HEK293 (cell line): ENCODE measurements at regions not wholly inside any gene's neighbourhood (a gene's known extent, or its start where the extent isn't known, plus 50 kb on each side); places are given as distances from the start of the nearest gene placed in this dataset.
A peak's percentile ranks its signal among the peaks of the same experiment; 100 is the strongest.

Experiments used
- CTCF ChIA-PET: fragments of 350-600 bp; formaldehyde crosslinking; extraction: SDS; loops from one replicate; lab custom pipeline; 2021; ENCODE audit warnings: antibody characterized with exemption; lab: Yijun Ruan, JAX
- POLR2A ChIA-PET: fragments of 300-600 bp; formaldehyde crosslinking; extraction: SDS; loops from one replicate; lab custom pipeline; 2020; ENCODE audit warnings: antibody characterized with exemption, inconsistent platforms; lab: Yijun Ruan, JAX
- H3K27ac ChIP-seq: fragments of 200-500 bp; sonication (Bioruptor generic); 2 replicates; pipeline ENCODE4 v1.5.1; 2014; ENCODE audit warnings: low read depth, low read length, control low read depth, inconsistent platforms; ENCODE audit errors: extremely low read depth
- H3K36me3 ChIP-seq, 2 experiments: fragments of 200-500 bp in 1 of 2; sonication (Bioruptor generic) in 1 of 2; 1 replicate in 1 of 2; 2 replicates in 1 of 2; pipeline ENCODE4 v1.5.1; 2014 to 2017; ENCODE audit warnings: inconsistent platforms in 2 of 2, low read length in 2 of 2; ENCODE audit not compliant: control insufficient read depth in 2 of 2, insufficient read depth in 1 of 2
- H3K4me1 ChIP-seq: fragments of 200-500 bp; sonication (Bioruptor generic); 2 replicates; pipeline ENCODE4 v1.5.1; 2014; ENCODE audit warnings: mild to moderate bottlenecking, low read length, inconsistent platforms; ENCODE audit not compliant: control insufficient read depth, insufficient read depth
- H3K4me3 ChIP-seq: 2 replicates; pipeline ENCODE4 v1.5.1; 2011; ENCODE audit warnings: low read depth, mild to moderate bottlenecking, control low read depth, low read length, moderate library complexity
- H3K9me3 ChIP-seq: fragments of 200-500 bp; sonication (Bioruptor generic); 2 replicates; pipeline ENCODE4 v1.5.1; 2014; ENCODE audit warnings: low read depth, low read length, inconsistent platforms; ENCODE audit not compliant: control insufficient read depth, insufficient read depth
- BCL6B ChIP-seq: fragments of 450-650 bp; formaldehyde crosslinking; IDR thresholded peaks from 2 replicates; pipeline ENCODE4 v1.5.1; 2017; ENCODE audit warnings: missing biosample characterization, missing genetic modification characterization
- EGR2 ChIP-seq: fragments of 450-650 bp; formaldehyde crosslinking; IDR thresholded peaks from 2 replicates; pipeline ENCODE4 v1.5.1; 2016; ENCODE audit warnings: low read depth, missing biosample characterization, missing genetic modification characterization
- ELK4 ChIP-seq: IDR thresholded peaks from 2 replicates; pipeline ENCODE4 v1.6.1; 2011; ENCODE audit warnings: mild to moderate bottlenecking, low read depth, low read length, borderline replicate concordance
- KLF17 ChIP-seq: fragments of 450-650 bp; formaldehyde crosslinking; IDR thresholded peaks from 2 replicates; pipeline ENCODE4 v1.5.1; 2016; ENCODE audit warnings: missing biosample characterization, missing genetic modification characterization
- PRDM4 ChIP-seq: fragments of 450-650 bp; formaldehyde crosslinking; IDR thresholded peaks from 2 replicates; pipeline ENCODE4 v1.5.1; 2017; ENCODE audit warnings: missing biosample characterization, missing genetic modification characterization
- ZBTB1 ChIP-seq: fragments of 450-650 bp; formaldehyde crosslinking; IDR thresholded peaks from 2 replicates; pipeline ENCODE4 v1.5.1; 2016; ENCODE audit warnings: missing biosample characterization, missing genetic modification characterization
- ZBTB48 ChIP-seq: fragments of 450-650 bp; formaldehyde crosslinking; IDR thresholded peaks from 2 replicates; pipeline ENCODE4 v1.5.1; 2016; ENCODE audit warnings: missing biosample characterization, missing genetic modification characterization
- ZFHX2 ChIP-seq: fragments of 450-650 bp; formaldehyde crosslinking; conservative IDR thresholded peaks from 2 replicates; pipeline ENCODE4 v1.5.1; 2016; ENCODE audit warnings: missing biosample characterization, missing genetic modification characterization
- ZNF16 ChIP-seq: fragments of 450-650 bp; formaldehyde crosslinking; IDR thresholded peaks from 2 replicates; pipeline ENCODE4 v1.5.1; 2016; ENCODE audit warnings: low read depth, missing biosample characterization, missing genetic modification characterization
- ZNF239 ChIP-seq: fragments of 450-650 bp; formaldehyde crosslinking; IDR thresholded peaks from 2 replicates; pipeline ENCODE4 v1.5.1; 2016; ENCODE audit warnings: missing biosample characterization, missing genetic modification characterization
- ZNF248 ChIP-seq: fragments of 450-650 bp; formaldehyde crosslinking; IDR thresholded peaks from 2 replicates; pipeline ENCODE4 v1.5.1; 2017; ENCODE audit warnings: missing biosample characterization, missing genetic modification characterization
- ZNF266 ChIP-seq: fragments of 450-650 bp; formaldehyde crosslinking; IDR thresholded peaks from 2 replicates; pipeline ENCODE4 v1.5.1; 2016; ENCODE audit warnings: missing biosample characterization, missing genetic modification characterization, low read depth
- ZNF274 ChIP-seq, 2 experiments: fragments of 200-500 bp in 1 of 2; fragments of 450-650 bp in 1 of 2; sonication (Bioruptor generic) in 1 of 2; formaldehyde crosslinking in 1 of 2; IDR thresholded peaks; 2 replicates each; pipeline versions ENCODE4 v1.5.1 to v1.6.1; 2014 to 2016; ENCODE audit warnings: borderline replicate concordance in 1 of 2, inconsistent platforms in 1 of 2, low read length in 1 of 2, missing biosample characterization in 1 of 2, missing genetic modification characterization in 1 of 2
- ZNF292 ChIP-seq: fragments of 450-650 bp; formaldehyde crosslinking; IDR thresholded peaks from 2 replicates; pipeline ENCODE4 v1.5.1; 2016; ENCODE audit warnings: low read depth, missing biosample characterization, missing genetic modification characterization, borderline replicate concordance
- ZNF366 ChIP-seq: fragments of 450-650 bp; formaldehyde crosslinking; conservative IDR thresholded peaks from 2 replicates; pipeline ENCODE4 v1.5.1; 2016; ENCODE audit warnings: missing biosample characterization, missing genetic modification characterization
- ZNF513 ChIP-seq: fragments of 450-650 bp; IDR thresholded peaks from 2 replicates; pipeline ENCODE4 v1.5.1; 2018; ENCODE audit warnings: missing biosample characterization, missing genetic modification characterization
- ZNF514 ChIP-seq: fragments of 450-650 bp; formaldehyde crosslinking; IDR thresholded peaks from 2 replicates; pipeline ENCODE4 v1.5.1; 2016; ENCODE audit warnings: missing biosample characterization, missing genetic modification characterization
- ZNF521 ChIP-seq: fragments of 450-650 bp; formaldehyde crosslinking; IDR thresholded peaks from 2 replicates; pipeline ENCODE4 v1.5.1; 2017; ENCODE audit warnings: missing biosample characterization, mild to moderate bottlenecking, missing genetic modification characterization
- ZNF544 ChIP-seq: fragments of 450-650 bp; formaldehyde crosslinking; IDR thresholded peaks from 2 replicates; pipeline ENCODE4 v1.5.0; 2017; ENCODE audit warnings: missing biosample characterization, missing genetic modification characterization
- ZNF596 ChIP-seq: fragments of 450-650 bp; IDR thresholded peaks from 2 replicates; pipeline ENCODE4 v1.5.0; 2018; ENCODE audit warnings: missing biosample characterization, mild to moderate bottlenecking, missing genetic modification characterization, moderate library complexity
- ZNF600 ChIP-seq: fragments of 450-650 bp; formaldehyde crosslinking; IDR thresholded peaks from 2 replicates; pipeline ENCODE4 v1.5.1; 2016; ENCODE audit warnings: missing biosample characterization, missing genetic modification characterization
- ZNF623 ChIP-seq: fragments of 450-650 bp; formaldehyde crosslinking; IDR thresholded peaks from 2 replicates; pipeline ENCODE4 v1.5.1; 2016; ENCODE audit warnings: missing biosample characterization, missing genetic modification characterization
- ZNF692 ChIP-seq: fragments of 450-650 bp; formaldehyde crosslinking; IDR thresholded peaks from 2 replicates; pipeline ENCODE4 v1.5.1; 2016; ENCODE audit warnings: missing biosample characterization, missing genetic modification characterization
- ZSCAN23 ChIP-seq: fragments of 450-650 bp; formaldehyde crosslinking; IDR thresholded peaks from 2 replicates; pipeline ENCODE4 v1.5.1; 2016; ENCODE audit warnings: missing biosample characterization, missing genetic modification characterization

GRCh38 chr6:33896391-33897188 is 92.8 kb upstream of the MLN start:
- POLR2A ChIA-PET = no interaction called here
- no peaks in the 10 kb centered on the region for H3K4me1 ChIP-seq
- no peak overlapping the region for H3K27ac ChIP-seq
- H3K9me3 ChIP-seq = no peaks in the 10 kb centered on the region
- no peak overlapping the region for H3K4me3 ChIP-seq
- CTCF ChIA-PET = interaction anchor here (0.5 kb wide), 1 partner anchor 62 kb away, joined by 5 read pairs; no protein-coding TSS in a partner anchor
- H3K36me3 ChIP-seq = no peaks in the 10 kb centered on the region
- TF ChIP-seq ZNF239 (tag by site-specific recombination) = no peak
- TF ChIP-seq ZNF521 (tag by site-specific recombination) = no peak
- TF ChIP-seq ZNF274 (IDR thresholded peaks at IDR 0.05; ENCODE audit: low read length) = no peak
- TF ChIP-seq ZNF274 (tag by site-specific recombination; IDR thresholded peaks at IDR 0.05; ENCODE audit: borderline replicate concordance) = no peak
- TF ChIP-seq EGR2 (tag by site-specific recombination) = peak; percentile 97
- TF ChIP-seq ZBTB1 (tag by site-specific recombination) = no peak
- TF ChIP-seq ZNF514 (tag by site-specific recombination) = no peak
- 0 out of 2 replicates have a peak, but pooled peaks have one; percentile 20 for TF ChIP-seq ZNF600 (tag by site-specific recombination)
- no peak for TF ChIP-seq ZNF292 (tag by site-specific recombination)
- TF ChIP-seq ZSCAN23 (tag by site-specific recombination) = no peak
- no peak for TF ChIP-seq ZBTB48 (tag by site-specific recombination)
- TF ChIP-seq ELK4 = no peak
- TF ChIP-seq ZNF266 = no peak
- no peak for TF ChIP-seq ZNF366 (tag by site-specific recombination)
- 0 out of 2 replicates have a peak, but pooled peaks have one; percentile 30 for TF ChIP-seq PRDM4 (tag by site-specific recombination)
- peak; percentile 99 for TF ChIP-seq ZFHX2 (tag by site-specific recombination)
- TF ChIP-seq KLF17 (tag by site-specific recombination) = no peak
- TF ChIP-seq ZNF596 (tag by site-specific recombination) = no peak
- no peak for TF ChIP-seq ZNF623 (tag by site-specific recombination)
- no peak for TF ChIP-seq ZNF248 (tag by site-specific recombination)
- TF ChIP-seq ZNF692 = no peak
- TF ChIP-seq BCL6B (tag by site-specific recombination) = no peak
- no peak for TF ChIP-seq ZNF513 (tag by site-specific recombination)
- TF ChIP-seq ZNF16 (tag by site-specific recombination) = no peak
- TF ChIP-seq ZNF544 = no peak
